ENCODE measurements at regions not wholly inside any gene's neighbourhood (a gene's known extent, or its start where the extent isn't known, plus 50 kb on each side); places are given as distances from the start of the nearest gene placed in this dataset.

DNA sequence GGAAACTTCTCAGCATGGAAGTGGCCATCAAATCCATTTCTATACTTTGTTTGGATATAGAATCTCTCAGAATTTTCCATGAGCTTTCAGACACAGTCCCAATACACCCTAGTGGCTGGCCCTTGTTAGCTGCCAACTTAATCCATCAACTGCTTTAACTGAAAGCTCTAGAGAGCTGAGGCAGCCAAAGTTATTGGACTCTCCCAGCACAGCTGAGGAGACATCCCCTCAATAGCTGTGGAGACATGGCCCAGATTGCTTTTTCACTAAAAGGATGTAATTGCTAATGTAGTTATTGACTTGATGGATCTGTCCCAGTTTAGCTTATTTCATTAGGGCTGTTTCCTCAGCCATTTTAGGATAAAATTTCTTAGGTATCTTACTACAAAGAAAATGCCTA is 94.8 kb upstream of the PRMT6 start:
- TF ChIP-seq CTCF (IDR thresholded peaks at IDR 0.05; ENCODE audit: poor library complexity) (no peak), EZH2phosphoT487 (IDR thresholded peaks at IDR 0.05; ENCODE audit: low read depth, severe bottlenecking, unreplicated experiment) (no peak), EZH2 (IDR thresholded peaks at IDR 0.05; ENCODE audit: borderline replicate concordance) (no peak)
